ENCODE measurements at regions not wholly inside any gene's neighbourhood (a gene's known extent, or its start where the extent isn't known, plus 50 kb on each side); places are given as distances from the start of the nearest gene placed in this dataset.

DNA sequence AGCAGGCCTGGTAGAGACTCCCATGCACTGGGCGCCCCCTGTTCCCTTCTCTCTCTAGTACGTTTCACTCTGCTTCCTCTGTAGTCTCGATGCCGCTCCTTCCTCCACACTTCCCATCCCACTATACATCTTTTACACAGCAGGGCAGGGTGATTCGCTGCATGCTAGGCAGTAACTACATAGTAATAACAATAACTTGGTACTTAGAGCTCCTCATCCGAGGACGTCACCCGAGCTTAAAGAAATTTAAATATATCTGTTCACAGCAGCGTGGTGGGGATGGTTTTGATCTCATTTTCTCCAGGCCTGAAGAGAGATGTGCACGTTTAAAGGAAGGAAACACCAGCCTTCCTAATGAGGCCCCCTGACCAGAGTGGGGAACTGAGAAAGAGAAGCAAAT lies 276.9 kb downstream of the SKAP2 start:
- TF ChIP-seq, protein P1, sequence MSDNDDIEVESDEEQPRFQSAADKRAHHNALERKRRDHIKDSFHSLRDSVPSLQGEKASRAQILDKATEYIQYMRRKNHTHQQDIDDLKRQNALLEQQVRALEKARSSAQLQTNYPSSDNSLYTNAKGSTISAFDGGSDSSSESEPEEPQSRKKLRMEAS (IDR thresholded peaks at IDR 0.05) = no peak
- no peak for TF ChIP-seq TCF12 (IDR thresholded peaks at IDR 0.05; ENCODE audit: low read depth)
- TF ChIP-seq FOXM1 (IDR thresholded peaks at IDR 0.05; ENCODE audit: borderline replicate concordance, low read depth) = no peak
- no peak for TF ChIP-seq CEBPB (IDR thresholded peaks at IDR 0.05)
- no peak for TF ChIP-seq RAD21 (IDR thresholded peaks at IDR 0.05; ENCODE audit: low read depth)
- TF ChIP-seq YY1 (IDR thresholded peaks at IDR 0.05; ENCODE audit: low read depth) = no peak
- no peak for TF ChIP-seq EP300 (IDR thresholded peaks at IDR 0.05; ENCODE audit: borderline replicate concordance)

DNA sequence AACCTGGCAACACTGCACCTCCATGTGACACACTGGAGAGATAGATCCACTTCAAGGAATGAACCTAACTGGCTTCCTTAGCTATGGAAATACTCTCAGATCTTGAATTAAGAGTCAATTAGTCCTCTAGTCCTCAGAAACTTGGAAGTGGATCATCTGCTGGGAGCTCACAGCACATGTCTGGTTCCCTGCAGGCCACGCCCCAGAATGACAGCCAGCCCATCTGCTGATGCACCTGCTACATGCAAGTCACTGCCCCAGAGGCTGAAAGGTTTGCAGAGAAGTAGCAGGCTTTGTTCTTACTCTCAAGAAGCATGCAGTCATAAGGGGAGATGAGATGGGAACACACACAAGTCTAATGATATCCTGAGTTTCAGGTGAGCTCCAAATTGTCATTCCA lies 275.9 kb downstream of the SKAP2 start:
- no peak for TF ChIP-seq EGR1 (IDR thresholded peaks at IDR 0.05)

DNA sequence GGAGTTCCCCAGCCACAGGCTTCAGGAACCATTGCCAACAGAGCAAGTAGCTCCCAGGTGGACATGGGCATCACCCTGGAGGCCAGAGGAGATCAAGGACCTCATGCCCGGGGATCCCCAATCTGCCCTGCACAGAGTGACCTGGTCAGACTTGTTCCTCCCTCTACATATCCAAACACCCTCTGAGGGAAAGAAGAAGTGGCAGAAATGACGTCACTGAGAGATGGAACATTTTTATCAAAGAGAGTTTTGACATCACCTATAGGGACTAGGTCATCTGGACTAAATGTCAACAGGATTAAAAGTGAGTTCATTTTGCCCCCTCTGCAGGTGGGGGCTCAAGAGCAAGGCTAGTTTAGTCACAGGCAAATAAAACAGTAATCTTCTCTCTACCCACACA lies 273.7 kb downstream of the SKAP2 start:
- no peak for TF ChIP-seq TAF1 (IDR thresholded peaks at IDR 0.05; ENCODE audit: low read depth)
- TF ChIP-seq EGR1 (IDR thresholded peaks at IDR 0.05) = no peak
- TF ChIP-seq TCF12 (IDR thresholded peaks at IDR 0.05; ENCODE audit: low read depth) = no peak
- no peak for TF ChIP-seq EP300 (IDR thresholded peaks at IDR 0.05; ENCODE audit: borderline replicate concordance)
- TF ChIP-seq RAD21 (IDR thresholded peaks at IDR 0.05; ENCODE audit: low read depth) = no peak
- TF ChIP-seq CEBPB (IDR thresholded peaks at IDR 0.05) = no peak
- TF ChIP-seq YY1 (IDR thresholded peaks at IDR 0.05; ENCODE audit: low read depth) = no peak
- TF ChIP-seq, protein P2, sequence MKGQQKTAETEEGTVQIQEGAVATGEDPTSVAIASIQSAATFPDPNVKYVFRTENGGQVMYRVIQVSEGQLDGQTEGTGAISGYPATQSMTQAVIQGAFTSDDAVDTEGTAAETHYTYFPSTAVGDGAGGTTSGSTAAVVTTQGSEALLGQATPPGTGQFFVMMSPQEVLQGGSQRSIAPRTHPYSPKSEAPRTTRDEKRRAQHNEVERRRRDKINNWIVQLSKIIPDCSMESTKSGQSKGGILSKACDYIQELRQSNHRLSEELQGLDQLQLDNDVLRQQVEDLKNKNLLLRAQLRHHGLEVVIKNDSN (IDR thresholded peaks at IDR 0.05) = no peak
- TF ChIP-seq, protein P1 (IDR thresholded peaks at IDR 0.05) = no peak
- no peak for TF ChIP-seq NFIC (IDR thresholded peaks at IDR 0.05)
- TF ChIP-seq FOXM1 (IDR thresholded peaks at IDR 0.05; ENCODE audit: borderline replicate concordance, low read depth) = no peak
- TF ChIP-seq CREB1 (IDR thresholded peaks at IDR 0.05; ENCODE audit: low read depth) = no peak
- TF ChIP-seq, protein P3, sequence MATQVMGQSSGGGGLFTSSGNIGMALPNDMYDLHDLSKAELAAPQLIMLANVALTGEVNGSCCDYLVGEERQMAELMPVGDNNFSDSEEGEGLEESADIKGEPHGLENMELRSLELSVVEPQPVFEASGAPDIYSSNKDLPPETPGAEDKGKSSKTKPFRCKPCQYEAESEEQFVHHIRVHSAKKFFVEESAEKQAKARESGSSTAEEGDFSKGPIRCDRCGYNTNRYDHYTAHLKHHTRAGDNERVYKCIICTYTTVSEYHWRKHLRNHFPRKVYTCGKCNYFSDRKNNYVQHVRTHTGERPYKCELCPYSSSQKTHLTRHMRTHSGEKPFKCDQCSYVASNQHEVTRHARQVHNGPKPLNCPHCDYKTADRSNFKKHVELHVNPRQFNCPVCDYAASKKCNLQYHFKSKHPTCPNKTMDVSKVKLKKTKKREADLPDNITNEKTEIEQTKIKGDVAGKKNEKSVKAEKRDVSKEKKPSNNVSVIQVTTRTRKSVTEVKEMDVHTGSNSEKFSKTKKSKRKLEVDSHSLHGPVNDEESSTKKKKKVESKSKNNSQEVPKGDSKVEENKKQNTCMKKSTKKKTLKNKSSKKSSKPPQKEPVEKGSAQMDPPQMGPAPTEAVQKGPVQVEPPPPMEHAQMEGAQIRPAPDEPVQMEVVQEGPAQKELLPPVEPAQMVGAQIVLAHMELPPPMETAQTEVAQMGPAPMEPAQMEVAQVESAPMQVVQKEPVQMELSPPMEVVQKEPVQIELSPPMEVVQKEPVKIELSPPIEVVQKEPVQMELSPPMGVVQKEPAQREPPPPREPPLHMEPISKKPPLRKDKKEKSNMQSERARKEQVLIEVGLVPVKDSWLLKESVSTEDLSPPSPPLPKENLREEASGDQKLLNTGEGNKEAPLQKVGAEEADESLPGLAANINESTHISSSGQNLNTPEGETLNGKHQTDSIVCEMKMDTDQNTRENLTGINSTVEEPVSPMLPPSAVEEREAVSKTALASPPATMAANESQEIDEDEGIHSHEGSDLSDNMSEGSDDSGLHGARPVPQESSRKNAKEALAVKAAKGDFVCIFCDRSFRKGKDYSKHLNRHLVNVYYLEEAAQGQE (IDR thresholded peaks at IDR 0.05; ENCODE audit: low read depth) = no peak
- no peak for TF ChIP-seq ZBTB7A (IDR thresholded peaks at IDR 0.05; ENCODE audit: low read depth)
- TF ChIP-seq TEAD4 (IDR thresholded peaks at IDR 0.05) = no peak

DNA sequence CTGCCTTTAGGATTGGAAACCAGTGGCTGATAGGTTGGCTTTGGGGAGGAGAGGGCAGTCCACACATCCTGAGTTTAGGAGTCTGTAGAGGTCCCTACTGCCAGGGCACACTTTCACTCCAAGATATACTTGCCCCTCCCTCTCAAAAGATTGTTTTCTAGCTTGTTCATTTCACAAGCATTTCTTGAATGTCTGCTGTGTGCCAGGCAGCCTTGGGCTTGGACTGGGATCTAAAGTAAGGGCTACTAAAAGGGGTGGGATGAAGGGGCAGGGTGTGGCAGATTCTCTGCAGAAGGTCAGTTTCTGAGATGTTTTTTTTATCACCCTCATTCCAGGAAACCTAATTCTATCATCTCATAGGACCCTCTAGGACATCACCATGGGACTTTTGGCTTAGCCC lies 272.4 kb downstream of the SKAP2 start:
- no peak for TF ChIP-seq TAF1 (IDR thresholded peaks at IDR 0.05; ENCODE audit: low read depth)
- TF ChIP-seq EGR1 (IDR thresholded peaks at IDR 0.05) = no peak
- TF ChIP-seq TEAD4 (IDR thresholded peaks at IDR 0.05) = no peak
- no peak for TF ChIP-seq TCF12 (IDR thresholded peaks at IDR 0.05; ENCODE audit: low read depth)
- TF ChIP-seq, protein P2 (IDR thresholded peaks at IDR 0.05) = no peak
- TF ChIP-seq YY1 (IDR thresholded peaks at IDR 0.05; ENCODE audit: low read depth) = no peak
- TF ChIP-seq, protein P1 (IDR thresholded peaks at IDR 0.05) = no peak
- TF ChIP-seq ZBTB7A (IDR thresholded peaks at IDR 0.05; ENCODE audit: low read depth) = no peak
- TF ChIP-seq NFIC (IDR thresholded peaks at IDR 0.05) = no peak
- no peak for TF ChIP-seq FOXM1 (IDR thresholded peaks at IDR 0.05; ENCODE audit: borderline replicate concordance, low read depth)
- no peak for TF ChIP-seq RAD21 (IDR thresholded peaks at IDR 0.05; ENCODE audit: low read depth)
- no peak for TF ChIP-seq EP300 (IDR thresholded peaks at IDR 0.05; ENCODE audit: borderline replicate concordance)
- TF ChIP-seq CEBPB (IDR thresholded peaks at IDR 0.05) = no peak
- TF ChIP-seq CREB1 (IDR thresholded peaks at IDR 0.05; ENCODE audit: low read depth) = no peak
- TF ChIP-seq, protein P3 (IDR thresholded peaks at IDR 0.05; ENCODE audit: low read depth) = no peak

DNA sequence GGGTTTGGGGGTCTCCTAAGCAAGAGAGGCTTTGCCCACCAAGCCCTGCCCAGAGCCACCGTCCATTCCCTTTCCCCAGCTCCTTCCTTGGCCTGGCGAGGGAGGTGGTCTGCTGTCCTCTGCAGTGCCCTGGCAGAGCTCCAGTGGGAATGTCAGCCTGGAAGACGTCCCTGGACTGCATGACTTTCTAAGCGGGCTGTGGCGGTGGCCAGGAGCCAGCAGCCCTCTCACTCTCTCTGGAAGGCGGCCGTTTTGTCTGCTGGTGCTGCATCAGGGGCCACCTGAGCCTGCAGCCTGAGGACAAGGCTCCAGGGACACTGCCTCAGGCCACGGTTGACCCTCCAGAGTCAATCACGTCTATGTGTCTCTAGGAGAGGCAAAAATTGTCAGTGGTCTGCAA lies 271.0 kb downstream of the SKAP2 start:
- TF ChIP-seq NFIC (IDR thresholded peaks at IDR 0.05) (no peak), TAF1 (IDR thresholded peaks at IDR 0.05; ENCODE audit: low read depth) (no peak), YY1 (IDR thresholded peaks at IDR 0.05; ENCODE audit: low read depth) (no peak), RAD21 (IDR thresholded peaks at IDR 0.05; ENCODE audit: low read depth) (no peak), FOXM1 (IDR thresholded peaks at IDR 0.05; ENCODE audit: borderline replicate concordance, low read depth) (no peak), EGR1 (IDR thresholded peaks at IDR 0.05) (no peak), CREB1 (IDR thresholded peaks at IDR 0.05; ENCODE audit: low read depth) (no peak), EP300 (IDR thresholded peaks at IDR 0.05; ENCODE audit: borderline replicate concordance) (no peak), TEAD4 (IDR thresholded peaks at IDR 0.05) (no peak), CEBPB (IDR thresholded peaks at IDR 0.05) (no peak), ZBTB7A (IDR thresholded peaks at IDR 0.05; ENCODE audit: low read depth) (no peak), TCF12 (IDR thresholded peaks at IDR 0.05; ENCODE audit: low read depth) (no peak)
- TF ChIP-seq, protein P1 (IDR thresholded peaks at IDR 0.05) = no peak
- TF ChIP-seq, protein P3 (IDR thresholded peaks at IDR 0.05; ENCODE audit: low read depth) = no peak
- TF ChIP-seq, protein P2 (IDR thresholded peaks at IDR 0.05) = no peak

Measured in Ishikawa (cell line).